Thyroid gland (tissue), 4 donors: ENCODE measurements at regions not wholly inside any gene's neighbourhood (a gene's known extent, or its start where the extent isn't known, plus 50 kb on each side); places are given as distances from the start of the nearest gene placed in this dataset.

Experiments used
- DNase-seq, 2 donors: peaks; one replicate each; pipeline ENCODE4 v3.0.0-alpha.2; 2019
- H3K27ac ChIP-seq, 3 donors: fragments of 200-600 bp; sonication (generic); 1 replicate in 2 of 3; 2 replicates in 1 of 3; pipeline ENCODE4 v1.5.1; 2016 to 2019; ENCODE audit warnings: mild to moderate bottlenecking in 1 of 3, moderate library complexity in 1 of 3
- H3K27me3 ChIP-seq: fragments of 200-600 bp; sonication (generic); one replicate; pipeline ENCODE4 v1.5.1; 2019
- H3K36me3 ChIP-seq, 2 donors: fragments of 200-600 bp; sonication (generic); one replicate each; pipeline ENCODE4 v1.5.1; 2016 to 2019
- H3K4me1 ChIP-seq, 2 donors: fragments of 200-600 bp; sonication (generic); one replicate each; pipeline ENCODE4 v1.5.1; 2017 to 2019
- H3K4me3 ChIP-seq, 3 donors: fragments of 200-600 bp; sonication (generic); replicated peaks in 1 of 3; 1 replicate in 2 of 3; 2 replicates in 1 of 3; pipeline ENCODE4 v1.5.1; 2016; ENCODE audit warnings: mild to moderate bottlenecking in 1 of 3
- H3K9me3 ChIP-seq: fragments of 200-600 bp; sonication (generic); one replicate; pipeline ENCODE4 v1.5.1; 2017
- CTCF ChIP-seq, 6 experiments: fragments of 200-600 bp in 3 of 6; fragments of 450-650 bp in 3 of 6; sonication (generic) in 3 of 6; IDR thresholded peaks; one replicate each; pipeline ENCODE4 v1.5.1; 2016 to 2019; ENCODE audit warnings: antibody characterized with exemption in 6 of 6, mild to moderate bottlenecking in 2 of 6, inconsistent platforms in 1 of 6, moderate library complexity in 1 of 6
- POLR2A ChIP-seq, 2 donors: fragments of 450-650 bp; IDR thresholded peaks; one replicate each; pipeline ENCODE4 v1.6.1; 2017; ENCODE audit warnings: antibody characterized with exemption in 2 of 2, mild to moderate bottlenecking in 2 of 2, moderate library complexity in 1 of 2
- WGBS, 2 donors: methylation state at CpG; one replicate each; pipeline ENCODE4 v1.1.5; 2017; 5-methylcytosine and 5-hydroxymethylcytosine counted together
- intact Hi-C: fragments of 100-400 bp; cut with DNase I; formaldehyde crosslinking; loops from one replicate; pipeline ENCODE4 v1.15.1; 2023

GRCh38 chr7:121795736-121796135 is 77.2 kb upstream of the PTPRZ1 start:
- H3K27ac ChIP-seq: no peak overlapping the region
- H3K4me1 ChIP-seq: no peaks in the 10 kb centered on the region

GRCh38 chr7:121793716-121794115 is 79.2 kb upstream of the PTPRZ1 start:
- intact Hi-C loops: no loop called here

More at GRCh38 chr7:121795736-121796135, 77.2 kb upstream of the PTPRZ1 start:
- DNase-seq: no peak
- Histone ChIP-seq H3K36me3 (no peaks in the 10 kb centered on the region), H3K4me3 (no peak overlapping the region), H3K9me3 (no peaks in the 10 kb centered on the region), H3K27me3 (no peaks in the 10 kb centered on the region)
- 89 to 91% methylated on average over 2 of the region's 2 CpGs for WGBS, 2 donors
- no peak for TF ChIP-seq CTCF (IDR thresholded peaks at IDR 0.05)
- TF ChIP-seq POLR2A (IDR thresholded peaks at IDR 0.05): no peak
- intact Hi-C loops: no loop called here

GRCh38 chr7:121777672-121778071 is 95.3 kb upstream of the PTPRZ1 start:
- Histone ChIP-seq H3K27ac (no peak overlapping the region), H3K4me3 (no peak overlapping the region), H3K9me3 (peaks cover 3% of the 10 kb centered on the region), H3K4me1 (no peaks in the 10 kb centered on the region), H3K27me3 (no peaks in the 10 kb centered on the region), H3K36me3 (no peaks in the 10 kb centered on the region)
- intact Hi-C loops: no loop called here
- WGBS, 2 donors: 62 to 66% methylated on average over 3 of the region's 3 CpGs
- TF ChIP-seq POLR2A (IDR thresholded peaks at IDR 0.05) (no peak), CTCF (IDR thresholded peaks at IDR 0.05) (no peak)
- DNase-seq: no peak

More at GRCh38 chr7:121793716-121794115, 79.2 kb upstream of the PTPRZ1 start:
- Histone ChIP-seq H3K27ac (no peak overlapping the region), H3K36me3 (no peaks in the 10 kb centered on the region), H3K9me3 (no peaks in the 10 kb centered on the region), H3K4me3 (no peak overlapping the region), H3K4me1 (no peaks in the 10 kb centered on the region), H3K27me3 (no peaks in the 10 kb centered on the region)
- 67 to 74% methylated on average over 5 of the region's 5 CpGs for WGBS, 2 donors
- TF ChIP-seq POLR2A (IDR thresholded peaks at IDR 0.05) (no peak), CTCF (IDR thresholded peaks at IDR 0.05) (no peak)
- no peak for DNase-seq

- H3K27ac ChIP-seq: no peak overlapping the region
- H3K9me3 ChIP-seq: peaks cover 3% of the 10 kb centered on the region
- no peaks in the 10 kb centered on the region for H3K27me3 ChIP-seq
- DNase-seq: no peak
- no peak for TF ChIP-seq CTCF (IDR thresholded peaks at IDR 0.05)
- intact Hi-C loops: no loop called here
- H3K4me1 ChIP-seq: no peaks in the 10 kb centered on the region
- H3K36me3 ChIP-seq: no peaks in the 10 kb centered on the region
- no peak overlapping the region for H3K4me3 ChIP-seq
- 84 to 85% methylated on average over 3 of the region's 3 CpGs for WGBS, 2 donors
Measured at GRCh38 chr7:121774563-121774962, 98.4 kb upstream of the PTPRZ1 start.

GRCh38 chr7:121766676-121767075 is 106.3 kb upstream of the PTPRZ1 start:
- no peaks in the 10 kb centered on the region for H3K4me1 ChIP-seq
- TF ChIP-seq CTCF (IDR thresholded peaks at IDR 0.05): no peak
- no peak for TF ChIP-seq POLR2A (IDR thresholded peaks at IDR 0.05)
- H3K9me3 ChIP-seq: no peaks in the 10 kb centered on the region
- intact Hi-C loops: no loop called here
- H3K4me3 ChIP-seq: no peak overlapping the region
- 83 to 87% methylated on average over 1 of the region's 1 CpG for WGBS, 2 donors
- no peak overlapping the region for H3K27ac ChIP-seq
- no peaks in the 10 kb centered on the region for H3K36me3 ChIP-seq
- no peaks in the 10 kb centered on the region for H3K27me3 ChIP-seq
- no peak for DNase-seq
